Mesenchymal stem cell (in vitro differentiated cells and primary cell): ENCODE measurements at regions not wholly inside any gene's neighbourhood (a gene's known extent, or its start where the extent isn't known, plus 50 kb on each side); places are given as distances from the start of the nearest gene placed in this dataset.

Experiments used
- DNase-seq: peaks from one replicate; pipeline ENCODE4 v3.0.0-alpha.2; 2013
- H2AFZ ChIP-seq: one replicate; pipeline ENCODE4 v1.6.1; 2013; ENCODE audit warnings: low read depth, mild to moderate bottlenecking, control low read depth, inconsistent platforms, low read length, moderate library complexity
- H2AK5ac ChIP-seq: 2 replicates; pipeline ENCODE4 v1.6.1; 2013; ENCODE audit warnings: low read length, moderate library complexity, mild to moderate bottlenecking, inconsistent platforms; ENCODE audit not compliant: severe bottlenecking
- H2BK120ac ChIP-seq: one replicate; pipeline ENCODE4 v1.6.1; 2013; ENCODE audit warnings: low read depth, mild to moderate bottlenecking, inconsistent platforms, low read length, moderate library complexity
- H2BK12ac ChIP-seq, 2 experiments: one replicate each; pipeline ENCODE4 v1.6.1; 2013; ENCODE audit warnings: inconsistent platforms in 2 of 2, low read length in 2 of 2, mild to moderate bottlenecking in 2 of 2, moderate library complexity in 2 of 2, control low read depth in 1 of 2
- H2BK15ac ChIP-seq: one replicate; pipeline ENCODE4 v1.6.1; 2013; ENCODE audit warnings: mild to moderate bottlenecking, low read depth, inconsistent platforms; ENCODE audit not compliant: poor library complexity, severe bottlenecking
- H2BK5ac ChIP-seq: 2 replicates; pipeline ENCODE4 v1.6.1; 2013; ENCODE audit warnings: low read depth, mild to moderate bottlenecking, low read length, control low read depth, inconsistent platforms; ENCODE audit not compliant: poor library complexity, severe bottlenecking
- H3K14ac ChIP-seq, 2 experiments: one replicate each; pipeline ENCODE4 v1.6.1; 2013; ENCODE audit warnings: inconsistent platforms in 2 of 2, low read length in 2 of 2, control low read depth in 1 of 2, mild to moderate bottlenecking in 1 of 2, moderate library complexity in 1 of 2
- H3K18ac ChIP-seq, 2 experiments: one replicate each; pipeline ENCODE4 v1.6.1; 2013; ENCODE audit warnings: inconsistent platforms in 2 of 2, low read length in 2 of 2, control low read depth in 1 of 2, low read depth in 1 of 2, mild to moderate bottlenecking in 1 of 2
- H3K23ac ChIP-seq, 2 experiments: one replicate each; pipeline ENCODE4 v1.6.1; 2013; ENCODE audit warnings: inconsistent platforms in 2 of 2, low read length in 2 of 2, mild to moderate bottlenecking in 2 of 2, moderate library complexity in 2 of 2, control low read depth in 1 of 2
- H3K27ac ChIP-seq: 2 replicates; pipeline ENCODE4 v1.5.1; 2013; ENCODE audit warnings: mild to moderate bottlenecking, moderate library complexity, low read length, control low read depth, inconsistent platforms; ENCODE audit not compliant: poor library complexity, severe bottlenecking
- H3K27me3 ChIP-seq, 2 experiments: 2 replicates each; pipeline versions ENCODE4 v1.6.1 to v1.7.0; 2013; ENCODE audit warnings: low read length in 2 of 2, mild to moderate bottlenecking in 2 of 2, moderate library complexity in 2 of 2, control low read depth in 1 of 2, inconsistent platforms in 1 of 2; ENCODE audit not compliant: control insufficient read depth in 1 of 2, insufficient read depth in 1 of 2
- H3K36me3 ChIP-seq, 2 experiments: 2 replicates each; pipeline versions ENCODE4 v1.6.1 to v1.7.0; 2013; ENCODE audit warnings: low read length in 2 of 2, control low read depth in 1 of 2, inconsistent platforms in 1 of 2, low read depth in 1 of 2, mild to moderate bottlenecking in 1 of 2; ENCODE audit not compliant: insufficient read depth in 2 of 2, control insufficient read depth in 1 of 2
- H3K4ac ChIP-seq, 2 experiments: one replicate each; pipeline ENCODE4 v1.6.1; 2013; ENCODE audit warnings: inconsistent platforms in 2 of 2, low read length in 2 of 2, mild to moderate bottlenecking in 2 of 2, moderate library complexity in 2 of 2, control low read depth in 1 of 2, low read depth in 1 of 2
- H3K4me1 ChIP-seq: 2 replicates; pipeline ENCODE4 v1.6.1; 2013; ENCODE audit warnings: low read depth, low read length, control low read depth; ENCODE audit not compliant: control insufficient read depth, insufficient read depth
- H3K4me2 ChIP-seq: 2 replicates; pipeline ENCODE4 v1.6.1; 2013; ENCODE audit warnings: low read length, mild to moderate bottlenecking, inconsistent platforms; ENCODE audit not compliant: poor library complexity, severe bottlenecking
- H3K4me3 ChIP-seq, 2 experiments: 2 replicates each; pipeline versions ENCODE4 v1.5.1 to v1.7.0; 2013; ENCODE audit warnings: low read length in 2 of 2, mild to moderate bottlenecking in 2 of 2, control low read depth in 1 of 2, low read depth in 1 of 2; ENCODE audit not compliant: insufficient read depth in 1 of 2
- H3K79me1 ChIP-seq: replicated peaks from 2 replicates; pipeline ENCODE4 v1.6.1; 2013; ENCODE audit warnings: mild to moderate bottlenecking, control low read depth, low read length, inconsistent platforms; ENCODE audit not compliant: poor library complexity, severe bottlenecking
- H3K9ac ChIP-seq: 2 replicates; pipeline ENCODE4 v1.7.0; 2013; ENCODE audit warnings: mild to moderate bottlenecking, low read length, moderate library complexity
- H3K9me3 ChIP-seq: 2 replicates; pipeline ENCODE4 v1.7.0; 2013; ENCODE audit warnings: mild to moderate bottlenecking, low read length; ENCODE audit not compliant: control insufficient read depth
- H4K8ac ChIP-seq: one replicate; pipeline ENCODE4 v1.6.1; 2013; ENCODE audit warnings: inconsistent platforms, mild to moderate bottlenecking, low read length, moderate library complexity
- H4K91ac ChIP-seq: one replicate; pipeline ENCODE4 v1.6.1; 2013; ENCODE audit warnings: mild to moderate bottlenecking, low read length, inconsistent platforms
- WGBS: methylation state at CpG from one replicate; pipeline ENCODE4 v1.1.7; 2013; ENCODE audit warnings: mixed read lengths; 5-methylcytosine and 5-hydroxymethylcytosine counted together

DNA sequence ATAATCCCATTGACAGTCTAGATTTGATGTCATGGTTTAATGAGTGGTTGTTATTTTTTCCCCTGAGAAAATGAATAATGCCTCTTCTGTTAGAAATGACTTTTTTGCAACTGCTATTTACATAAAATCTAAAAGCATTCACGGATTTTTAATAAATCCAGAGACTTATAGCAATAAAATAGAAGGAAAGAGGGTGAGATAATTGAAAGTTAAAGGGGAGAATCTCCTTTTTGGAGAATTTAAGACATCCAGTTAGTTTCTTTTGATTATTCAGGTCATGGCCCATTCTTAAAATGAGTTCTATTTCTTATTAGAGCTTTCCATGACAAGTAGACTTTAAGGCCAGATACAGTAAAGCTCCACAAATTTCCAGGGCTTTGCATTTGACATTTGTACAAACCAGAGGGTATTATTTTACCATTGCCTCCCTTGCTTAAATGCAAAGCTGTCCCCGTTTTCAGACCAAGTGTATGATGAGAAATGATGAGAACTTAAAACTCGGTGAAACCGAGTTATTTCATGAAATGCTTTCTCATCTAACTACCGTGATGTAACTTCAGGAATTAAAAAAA is 789.0 kb upstream of the SOX9 start:
- no peak overlapping the region for H2AK5ac ChIP-seq
- H3K4ac ChIP-seq: no peak overlapping the region
- H3K27ac ChIP-seq: no peak overlapping the region
- no peak overlapping the region for H4K91ac ChIP-seq
- H2BK15ac ChIP-seq: no peak overlapping the region
- no peaks in the 10 kb centered on the region for H3K36me3 ChIP-seq
- H3K9ac ChIP-seq: no peak overlapping the region
- H2BK120ac ChIP-seq: no peak overlapping the region
- H2BK5ac ChIP-seq: no peak overlapping the region
- no peaks in the 10 kb centered on the region for H3K9me3 ChIP-seq
- no peak overlapping the region for H3K18ac ChIP-seq
- no peak overlapping the region for H3K4me3 ChIP-seq
- H3K23ac ChIP-seq: no peak overlapping the region
- H3K27me3 ChIP-seq: no peaks in the 10 kb centered on the region
- H3K79me1 ChIP-seq: no peaks in the 10 kb centered on the region
- H4K8ac ChIP-seq: no peak overlapping the region
- H2AFZ ChIP-seq: no peak overlapping the region
- H3K14ac ChIP-seq: no peak overlapping the region
- H2BK12ac ChIP-seq: no peak overlapping the region
- WGBS: 100% methylated on average over 1 of the region's 5 CpGs
- H3K4me2 ChIP-seq: no peak overlapping the region
- no peaks in the 10 kb centered on the region for H3K4me1 ChIP-seq
- DNase-seq: no peak

DNA sequence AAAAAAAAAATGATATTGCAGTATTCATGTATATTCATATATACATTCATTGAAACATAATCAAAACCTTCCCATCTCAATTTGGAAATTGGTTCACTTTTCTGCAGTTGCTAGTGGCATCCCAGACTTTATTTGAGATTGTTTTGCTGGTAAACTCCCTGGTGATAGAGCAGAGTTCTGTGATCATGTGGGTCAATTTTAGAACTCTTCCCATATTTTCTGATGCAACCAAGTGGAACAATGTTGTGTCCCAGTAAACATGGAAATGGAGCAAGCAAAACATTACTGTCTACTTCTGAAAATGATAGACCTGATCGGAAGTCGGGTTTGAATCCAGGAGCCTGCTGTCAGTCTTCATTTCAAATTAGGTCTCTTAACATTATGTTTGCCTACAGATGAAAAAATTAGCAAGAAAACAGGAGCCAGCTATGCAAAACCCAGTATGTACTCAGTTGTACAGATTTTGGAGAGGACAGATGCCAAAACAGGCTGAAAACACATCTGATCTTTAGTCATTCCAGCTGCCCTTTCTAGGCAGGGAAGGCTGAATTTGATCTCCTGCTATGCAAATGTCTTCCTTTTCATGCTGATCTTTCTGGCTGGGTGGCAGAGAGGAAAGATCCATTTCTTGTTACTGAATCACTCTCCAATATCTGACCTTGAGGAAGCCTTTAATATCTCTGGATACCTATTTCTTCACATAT is 786.6 kb upstream of the SOX9 start:
- H3K36me3 ChIP-seq: no peaks in the 10 kb centered on the region
- H2BK12ac ChIP-seq: no peak overlapping the region
- H3K27me3 ChIP-seq: no peaks in the 10 kb centered on the region
- no peak overlapping the region for H3K18ac ChIP-seq
- no peak overlapping the region for H4K8ac ChIP-seq
- H2BK15ac ChIP-seq: no peak overlapping the region
- no peak overlapping the region for H3K4ac ChIP-seq
- no peak overlapping the region for H3K27ac ChIP-seq
- no peak overlapping the region for H2AK5ac ChIP-seq
- peak overlapping the region; percentile 60 for H3K9ac ChIP-seq
- no peaks in the 10 kb centered on the region for H3K79me1 ChIP-seq
- H3K4me3 ChIP-seq: no peak overlapping the region
- H3K4me2 ChIP-seq: no peak overlapping the region
- H3K4me1 ChIP-seq: no peaks in the 10 kb centered on the region
- H2AFZ ChIP-seq: no peak overlapping the region
- no peak overlapping the region for H2BK5ac ChIP-seq
- WGBS: 100% methylated on average over 2 of the region's 2 CpGs
- H4K91ac ChIP-seq: no peak overlapping the region
- no peak overlapping the region for H2BK120ac ChIP-seq
- H3K23ac ChIP-seq: no peak overlapping the region
- DNase-seq: no peak
- no peaks in the 10 kb centered on the region for H3K9me3 ChIP-seq
- no peak overlapping the region for H3K14ac ChIP-seq

DNA sequence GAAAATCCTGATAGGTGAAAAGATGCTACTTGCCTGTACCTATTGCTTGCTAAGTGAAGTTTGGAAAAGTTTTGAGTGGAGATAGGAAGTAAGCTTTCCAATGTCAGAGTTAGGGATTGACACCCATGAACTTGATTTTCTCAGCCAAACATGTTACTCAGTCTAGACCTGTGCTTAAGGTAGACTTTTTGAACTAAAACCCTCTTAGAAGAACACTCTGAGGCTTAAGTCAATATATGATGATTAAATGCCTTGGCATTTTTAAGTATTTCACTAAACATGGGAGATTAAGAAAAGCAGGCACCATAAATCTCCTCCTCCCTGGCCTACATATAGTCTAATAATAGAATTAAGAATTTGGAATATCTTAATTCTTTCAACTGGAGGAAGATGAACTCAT is 785.6 kb upstream of the SOX9 start:
- Histone ChIP-seq H2BK120ac (no peak overlapping the region), H3K9ac (peak overlapping the region; percentile 30), H3K79me1 (no peaks in the 10 kb centered on the region), H3K27me3 (no peaks in the 10 kb centered on the region), H3K36me3 (no peaks in the 10 kb centered on the region), H3K4ac (no peak overlapping the region), H3K4me1 (no peaks in the 10 kb centered on the region), H4K8ac (no peak overlapping the region), H2BK15ac (no peak overlapping the region), H3K4me2 (no peak overlapping the region), H3K27ac (no peak overlapping the region), H2AFZ (no peak overlapping the region), H3K4me3 (no peak overlapping the region), H2BK12ac (no peak overlapping the region), H3K18ac (no peak overlapping the region), H4K91ac (no peak overlapping the region), H2AK5ac (no peak overlapping the region), H3K9me3 (no peaks in the 10 kb centered on the region), H3K23ac (no peak overlapping the region), H2BK5ac (no peak overlapping the region), H3K14ac (no peak overlapping the region)
- no peak for DNase-seq

DNA sequence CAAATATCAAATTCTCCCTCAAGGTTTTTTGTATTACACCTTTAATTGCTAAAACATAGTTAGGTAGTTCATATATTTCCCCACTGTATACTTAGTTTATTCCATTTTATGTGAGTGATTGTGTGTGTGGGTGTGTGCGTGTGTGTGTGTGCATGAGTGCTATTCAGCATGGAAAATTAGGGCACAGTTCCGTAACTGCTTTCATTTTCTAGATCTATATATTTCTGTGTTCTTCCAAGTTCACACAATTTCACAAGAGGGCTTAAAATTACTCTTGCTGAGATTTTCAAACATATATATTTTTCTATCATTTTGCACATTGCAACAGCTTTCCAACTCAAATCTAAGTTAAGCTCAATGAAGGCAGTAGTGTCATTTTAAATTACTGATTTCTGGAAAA is 782.9 kb upstream of the SOX9 start:
- no CpG with 5 or more reads among the region's 2 CpGs for WGBS
- H2BK120ac ChIP-seq: no peak overlapping the region
- peak overlapping the region; percentile 51 for H3K9ac ChIP-seq
- no peak overlapping the region for H3K4ac ChIP-seq
- no peak overlapping the region for H4K91ac ChIP-seq
- H3K27ac ChIP-seq: no peak overlapping the region
- no peak overlapping the region for H2BK15ac ChIP-seq
- H4K8ac ChIP-seq: no peak overlapping the region
- H2BK12ac ChIP-seq: no peak overlapping the region
- H3K27me3 ChIP-seq: no peaks in the 10 kb centered on the region
- no peak overlapping the region for H2AFZ ChIP-seq
- H3K9me3 ChIP-seq: no peaks in the 10 kb centered on the region
- H2AK5ac ChIP-seq: no peak overlapping the region
- no peak overlapping the region for H3K14ac ChIP-seq
- H3K18ac ChIP-seq: no peak overlapping the region
- H3K4me3 ChIP-seq: peak overlapping the region in 1 of 2 experiments; percentile 43
- H3K4me2 ChIP-seq: no peak overlapping the region
- H2BK5ac ChIP-seq: no peak overlapping the region
- H3K23ac ChIP-seq: no peak overlapping the region
- no peaks in the 10 kb centered on the region for H3K4me1 ChIP-seq
- no peaks in the 10 kb centered on the region for H3K36me3 ChIP-seq
- no peaks in the 10 kb centered on the region for H3K79me1 ChIP-seq
- peak; percentile 39 for DNase-seq
